OCI-LY7 (cell line): ENCODE measurements at regions not wholly inside any gene's neighbourhood (a gene's known extent, or its start where the extent isn't known, plus 50 kb on each side); places are given as distances from the start of the nearest gene placed in this dataset.

ENCODE experiments used
- CTCF ChIP-seq: fragments of 200-600 bp; sonication (generic); conservative IDR thresholded peaks from 2 replicates; pipeline ENCODE4 v1.5.1; 2014; ENCODE audit warnings: mild to moderate bottlenecking, antibody characterized with exemption, low read length, moderate library complexity, mixed read lengths
- EZH2phosphoT487 ChIP-seq: fragments of 200-600 bp; sonication (generic); IDR thresholded peaks from 2 replicates; pipeline ENCODE4 v1.6.1; 2018; ENCODE audit warnings: low read depth, borderline replicate concordance, mild to moderate bottlenecking, mixed run types, antibody characterized with exemption, low read length, moderate library complexity, mixed read lengths

- TF ChIP-seq CTCF (no peak), EZH2phosphoT487 (no peak)
These were observed 244.7 kb downstream of the ICE1 start for GRCh38 chr5:5667136-5667554.
